ENCODE measurements at regions not wholly inside any gene's neighbourhood (a gene's known extent, or its start where the extent isn't known, plus 50 kb on each side); places are given as distances from the start of the nearest gene placed in this dataset.

DNA sequence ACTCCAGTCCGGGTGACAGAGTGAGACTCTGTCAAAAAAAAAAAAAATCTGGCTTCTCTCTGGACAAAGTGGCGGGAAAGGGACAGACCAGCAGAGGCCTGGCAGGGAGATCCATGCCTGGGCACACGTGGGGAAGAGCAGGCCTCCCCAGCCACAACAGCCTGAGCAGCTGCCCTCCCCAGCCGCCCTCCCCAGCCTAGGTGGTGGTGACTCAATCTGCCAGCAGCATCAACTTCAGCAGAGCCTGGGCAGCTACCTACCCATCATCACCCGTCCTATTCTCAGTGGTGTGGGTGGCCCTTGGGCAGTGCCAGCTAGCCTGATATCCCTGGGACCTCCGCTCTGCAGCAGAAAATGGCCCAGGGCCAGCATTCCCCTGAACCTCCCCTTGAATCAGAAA is 612.4 kb downstream of the FBXO15 start:
- Mint-ChIP-seq H3K4me3 (no peak overlapping the region), H3K9me3 (no peaks in the 10 kb centered on the region; a peak in 1 of 5 replicates), H3K4me1 (peaks cover 6 to 9% of the 10 kb centered on the region in 2 experiments), H3K36me3 (ENCODE audit: insufficient read depth in 1 of 3, low read depth in 3 of 3) (no peaks in the 10 kb centered on the region), H3K27me3 (ENCODE audit: low read depth) (no peaks in the 10 kb centered on the region; the same call in 1 of the 2 replicates), H3K27ac (no peak overlapping the region)
- Histone ChIP-seq H3K14ac (ENCODE audit: insufficient read depth, low read length) (no peak overlapping the region), H3T11ph (ENCODE audit: low read length) (no peak overlapping the region), H2BK5ac (ENCODE audit: insufficient read length, low read length) (no peak overlapping the region), H4K20me1 (ENCODE audit: control insufficient read depth, insufficient read depth, insufficient read length) (no peaks in the 10 kb centered on the region), H4K5ac (ENCODE audit: insufficient read length, low read depth, low read length) (no peak overlapping the region), H2AFZ (ENCODE audit: low read length) (no peak overlapping the region), H2BK120ac (ENCODE audit: low read depth, low read length, poor library complexity, severe bottlenecking) (no peak overlapping the region), H3K23ac (ENCODE audit: insufficient read length, low read depth, low read length) (no peak overlapping the region), H3K23me2 (ENCODE audit: insufficient read length, low read depth, low read length, poor library complexity, severe bottlenecking) (no peaks in the 10 kb centered on the region), H2AK5ac (ENCODE audit: insufficient read length, low read length) (no peak overlapping the region), H2BK15ac (ENCODE audit: low read depth, low read length) (no peak overlapping the region), H3K4ac (ENCODE audit: low read depth, low read length) (no peak overlapping the region), H3K9ac (ENCODE audit: extremely low read depth, insufficient read length, low read length) (no peak overlapping the region), H3K79me1 (ENCODE audit: insufficient read depth, low read depth, low read length, poor library complexity, severe bottlenecking) (no peaks in the 10 kb centered on the region), H3K9me3 (ENCODE audit: control insufficient read depth, low read depth, low read length) (no peaks in the 10 kb centered on the region), H3K27ac (ENCODE audit: insufficient read length, low read depth, low read length) (no peak overlapping the region), H2BK12ac (ENCODE audit: insufficient read length, low read depth, low read length) (no peak overlapping the region), H3K79me2 (ENCODE audit: insufficient read depth, low read length) (no peaks in the 10 kb centered on the region), H3K56ac (ENCODE audit: insufficient read length, low read depth, low read length) (no peak overlapping the region), H3K4me1 (ENCODE audit: insufficient read depth, low read length) (peaks cover 4% of the 10 kb centered on the region; the same call in 1 of the 2 replicates), H4K91ac (ENCODE audit: insufficient read length, low read depth, low read length) (no peak overlapping the region), H2BK20ac (ENCODE audit: low read depth, low read length, poor library complexity, severe bottlenecking) (no peak overlapping the region), H3K18ac (ENCODE audit: insufficient read length, low read depth, low read length) (no peak overlapping the region), H3K27me3 (ENCODE audit: insufficient read depth, low read length) (no peaks in the 10 kb centered on the region), H3K4me2 (ENCODE audit: insufficient read depth, insufficient read length, low read length) (no peak overlapping the region), H4K8ac (replicated peaks; ENCODE audit: insufficient read length, low read depth, low read length) (no peak overlapping the region)
- TF ChIP-seq CTCF (conservative IDR thresholded peaks at IDR 0.05), result no peak
- DNase-seq, result no peak
- no CpG with 5 or more reads among the region's 6 CpGs for WGBS (ENCODE audit: extremely low coverage, insufficient read length, low lambda C conversion rate)

Data from H9 (cell line).